Upper lobe of left lung (tissue), 6 donors: ENCODE measurements at regions not wholly inside any gene's neighbourhood (a gene's known extent, or its start where the extent isn't known, plus 50 kb on each side); places are given as distances from the start of the nearest gene placed in this dataset.

Source experiments
- ATAC-seq, 2 donors: fragments of 200-7000 bp; cut with Tn5 transposase; one replicate each; pipeline ENCODE4 v1.9.1; 2022; ENCODE audit warnings: mild to moderate bottlenecking in 2 of 2, moderate library complexity in 2 of 2; ENCODE audit not compliant: low FRiP score in 2 of 2
- DNase-seq, 2 donors: peaks; one replicate each; pipeline ENCODE4 v3.0.0-alpha.2; 2019 to 2020
- H3K27ac ChIP-seq, 4 donors: fragments of 200-600 bp; sonication (generic); one replicate each; pipeline ENCODE4 v1.5.1; 2016 to 2019
- H3K27me3 ChIP-seq, 4 donors: fragments of 200-600 bp; sonication (generic); one replicate each; pipeline ENCODE4 v1.5.1; 2017 to 2019
- H3K36me3 ChIP-seq, 4 donors: fragments of 200-600 bp; sonication (generic); one replicate each; pipeline ENCODE4 v1.5.1; 2016 to 2019
- H3K4me1 ChIP-seq, 4 donors: fragments of 200-600 bp; sonication (generic); one replicate each; pipeline ENCODE4 v1.5.1; 2018 to 2019
- H3K4me3 ChIP-seq, 4 donors: fragments of 200-600 bp; sonication (generic); one replicate each; pipeline ENCODE4 v1.5.1; 2017 to 2019; ENCODE audit warnings: mild to moderate bottlenecking in 2 of 4, moderate library complexity in 1 of 4
- H3K9me3 ChIP-seq, 4 donors: fragments of 200-600 bp; sonication (generic); one replicate each; pipeline ENCODE4 v1.5.1; 2018 to 2019
- EP300 ChIP-seq, 4 donors: sonication (generic); formaldehyde crosslinking; IDR thresholded peaks; one replicate each; pipeline ENCODE4 v1.5.1; 2017; ENCODE audit warnings: antibody characterized with exemption in 4 of 4, control low read depth in 2 of 4
- POLR2A ChIP-seq, 4 donors: fragments of 450-650 bp; IDR thresholded peaks; one replicate each; pipeline ENCODE4 v1.5.1; 2016 to 2017; ENCODE audit warnings: antibody characterized with exemption in 4 of 4, mild to moderate bottlenecking in 2 of 4
- POLR2AphosphoS5 ChIP-seq, 2 donors: sonication (generic); formaldehyde crosslinking; IDR thresholded peaks; one replicate each; pipeline ENCODE4 v1.5.1; 2017; ENCODE audit warnings: antibody characterized with exemption in 2 of 2
- WGBS, 2 donors: methylation state at CpG; one replicate each; pipeline ENCODE4 v1.1.5; 2017 to 2018; 5-methylcytosine and 5-hydroxymethylcytosine counted together
- TF ChIP-seq, protein P1 (sequence below), 6 experiments: fragments of 450-650 bp in 4 of 6; fragments of 200-600 bp in 2 of 6; sonication (generic) in 2 of 6; IDR thresholded peaks; one replicate each; pipeline ENCODE4 v1.5.1; 2016 to 2019; ENCODE audit warnings: antibody characterized with exemption in 6 of 6
- donor health status: DM: no; HTN: no; CAD: no; lungs with moderate emphysema.
- donor health status: DM: no; HTN: yes; CAD: no; lungs with severe emphysema.

DNA sequence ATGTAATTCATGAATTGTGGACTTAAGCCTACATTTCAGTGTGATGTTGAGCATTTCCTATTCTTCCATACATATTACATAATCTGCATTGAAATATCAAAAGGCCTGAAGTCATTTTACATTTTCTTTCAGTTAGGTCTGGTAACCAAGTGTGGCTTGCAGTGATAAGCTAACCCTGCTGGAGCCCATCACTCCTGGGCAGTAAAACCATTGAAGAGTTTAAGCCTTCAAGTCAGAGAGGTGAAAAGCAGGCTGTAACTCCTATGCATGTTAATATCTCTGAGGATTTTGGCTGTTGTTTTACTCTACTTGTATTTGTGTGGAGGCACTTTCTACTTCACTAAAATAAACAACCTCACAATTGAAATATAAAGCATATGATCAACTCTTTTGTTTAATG is 248.8 kb downstream of the SLITRK5 start:
- Histone ChIP-seq H3K27ac (no peak overlapping the region), H3K9me3 (no peaks in the 10 kb centered on the region), H3K4me3 (no peak overlapping the region), H3K4me1 (no peaks in the 10 kb centered on the region), H3K27me3 (no peaks in the 10 kb centered on the region), H3K36me3 (no peaks in the 10 kb centered on the region)
- DNase-seq (no peak), ATAC-seq (no peak)
- no peak for TF ChIP-seq POLR2AphosphoS5 (IDR thresholded peaks at IDR 0.05)
- no peak for TF ChIP-seq EP300 (IDR thresholded peaks at IDR 0.05)
- TF ChIP-seq, protein P1, sequence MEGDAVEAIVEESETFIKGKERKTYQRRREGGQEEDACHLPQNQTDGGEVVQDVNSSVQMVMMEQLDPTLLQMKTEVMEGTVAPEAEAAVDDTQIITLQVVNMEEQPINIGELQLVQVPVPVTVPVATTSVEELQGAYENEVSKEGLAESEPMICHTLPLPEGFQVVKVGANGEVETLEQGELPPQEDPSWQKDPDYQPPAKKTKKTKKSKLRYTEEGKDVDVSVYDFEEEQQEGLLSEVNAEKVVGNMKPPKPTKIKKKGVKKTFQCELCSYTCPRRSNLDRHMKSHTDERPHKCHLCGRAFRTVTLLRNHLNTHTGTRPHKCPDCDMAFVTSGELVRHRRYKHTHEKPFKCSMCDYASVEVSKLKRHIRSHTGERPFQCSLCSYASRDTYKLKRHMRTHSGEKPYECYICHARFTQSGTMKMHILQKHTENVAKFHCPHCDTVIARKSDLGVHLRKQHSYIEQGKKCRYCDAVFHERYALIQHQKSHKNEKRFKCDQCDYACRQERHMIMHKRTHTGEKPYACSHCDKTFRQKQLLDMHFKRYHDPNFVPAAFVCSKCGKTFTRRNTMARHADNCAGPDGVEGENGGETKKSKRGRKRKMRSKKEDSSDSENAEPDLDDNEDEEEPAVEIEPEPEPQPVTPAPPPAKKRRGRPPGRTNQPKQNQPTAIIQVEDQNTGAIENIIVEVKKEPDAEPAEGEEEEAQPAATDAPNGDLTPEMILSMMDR (IDR thresholded peaks at IDR 0.05), result no peak
- TF ChIP-seq POLR2A (IDR thresholded peaks at IDR 0.05), result no peak

DNA sequence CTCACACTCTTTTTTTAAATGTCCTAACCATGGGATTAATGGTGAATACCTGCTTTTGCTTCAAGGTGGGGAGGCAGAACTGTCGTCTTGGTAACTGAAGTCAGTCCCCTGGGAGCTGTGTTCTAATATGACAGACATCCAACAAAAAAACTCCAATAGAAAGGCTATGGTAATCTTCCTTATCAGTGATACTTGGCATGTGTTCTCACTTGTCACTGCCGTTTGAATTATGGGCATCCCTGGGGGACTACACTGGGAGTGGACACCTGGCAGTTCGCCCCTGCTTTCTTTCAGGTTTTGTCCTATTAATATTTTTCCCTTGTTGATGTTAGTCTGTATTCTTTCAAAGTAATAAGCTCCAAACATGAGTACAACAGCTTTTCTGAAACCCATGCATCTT is 252.6 kb downstream of the SLITRK5 start:
- Histone ChIP-seq H3K27me3 (no peaks in the 10 kb centered on the region), H3K27ac (no peak overlapping the region), H3K36me3 (no peaks in the 10 kb centered on the region), H3K4me3 (no peak overlapping the region), H3K9me3 (no peaks in the 10 kb centered on the region), H3K4me1 (no peaks in the 10 kb centered on the region)
- ATAC-seq (no peak), DNase-seq (no peak)
- 72 to 73% methylated on average over 3 of the region's 3 CpGs for WGBS, 2 donors
- TF ChIP-seq POLR2A (IDR thresholded peaks at IDR 0.05), result no peak
- TF ChIP-seq POLR2AphosphoS5 (IDR thresholded peaks at IDR 0.05), result no peak
- TF ChIP-seq EP300 (IDR thresholded peaks at IDR 0.05), result no peak
- TF ChIP-seq, protein P1 (IDR thresholded peaks at IDR 0.05), result no peak

DNA sequence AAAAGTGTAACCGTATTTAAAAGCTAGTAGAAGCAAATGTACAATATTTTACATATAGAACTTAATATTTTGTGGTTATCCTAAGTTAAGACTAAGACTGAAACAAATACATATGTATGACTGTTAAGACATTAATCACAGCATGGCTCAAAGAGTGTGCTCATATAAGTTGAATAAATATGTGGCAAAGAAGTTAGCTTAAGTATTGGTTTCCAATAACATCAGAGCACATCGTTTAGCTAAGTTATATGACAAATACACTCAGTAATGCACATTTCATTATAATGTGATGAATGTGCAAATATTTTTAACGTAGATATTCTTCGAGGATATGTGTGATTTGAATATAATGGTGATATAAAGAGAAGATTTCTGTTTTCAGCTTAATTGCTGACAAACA is 253.8 kb downstream of the SLITRK5 start:
- Histone ChIP-seq H3K4me3 (no peak overlapping the region), H3K4me1 (no peaks in the 10 kb centered on the region), H3K27ac (no peak overlapping the region), H3K27me3 (no peaks in the 10 kb centered on the region), H3K9me3 (no peaks in the 10 kb centered on the region), H3K36me3 (no peaks in the 10 kb centered on the region)
- no peak for ATAC-seq
- TF ChIP-seq, protein P1 (IDR thresholded peaks at IDR 0.05), result no peak
- no peak for TF ChIP-seq POLR2AphosphoS5 (IDR thresholded peaks at IDR 0.05)
- no peak for TF ChIP-seq POLR2A (IDR thresholded peaks at IDR 0.05)
- DNase-seq, result no peak
- 75 to 83% methylated on average over 4 of the region's 4 CpGs for WGBS, 2 donors

DNA sequence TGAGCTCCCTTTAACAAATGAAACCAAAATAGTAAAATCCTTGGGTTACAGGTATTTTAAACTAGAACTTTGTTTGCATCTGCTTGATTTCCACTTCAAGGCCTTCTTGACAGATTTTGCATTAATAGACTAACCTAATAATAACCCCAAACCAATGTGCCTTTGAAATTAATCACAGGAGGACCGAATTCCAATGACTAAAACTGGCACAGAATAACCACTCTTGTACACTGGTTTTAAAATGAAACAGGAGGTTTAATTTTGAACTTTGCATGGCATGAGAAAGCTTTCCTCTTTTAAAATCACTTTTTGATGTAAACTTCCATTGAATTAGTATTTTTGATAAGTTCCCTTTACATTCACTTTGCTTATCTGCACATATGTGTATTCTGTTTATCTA is 269.6 kb downstream of the SLITRK5 start:
- TF ChIP-seq EP300 (IDR thresholded peaks at IDR 0.05) (no peak), POLR2AphosphoS5 (IDR thresholded peaks at IDR 0.05) (no peak), POLR2A (IDR thresholded peaks at IDR 0.05) (no peak)
- TF ChIP-seq, protein P1 (IDR thresholded peaks at IDR 0.05), result no peak
- H3K27ac ChIP-seq, result no peak overlapping the region
- no peaks in the 10 kb centered on the region for H3K27me3 ChIP-seq
- H3K4me3 ChIP-seq, result no peak overlapping the region
- H3K36me3 ChIP-seq, result no peaks in the 10 kb centered on the region
- DNase-seq, result no peak
- 50 to 52% methylated on average over 1 of the region's 1 CpG for WGBS, 2 donors
- no peaks in the 10 kb centered on the region for H3K4me1 ChIP-seq
- ATAC-seq, result no peak
- no peaks in the 10 kb centered on the region for H3K9me3 ChIP-seq

DNA sequence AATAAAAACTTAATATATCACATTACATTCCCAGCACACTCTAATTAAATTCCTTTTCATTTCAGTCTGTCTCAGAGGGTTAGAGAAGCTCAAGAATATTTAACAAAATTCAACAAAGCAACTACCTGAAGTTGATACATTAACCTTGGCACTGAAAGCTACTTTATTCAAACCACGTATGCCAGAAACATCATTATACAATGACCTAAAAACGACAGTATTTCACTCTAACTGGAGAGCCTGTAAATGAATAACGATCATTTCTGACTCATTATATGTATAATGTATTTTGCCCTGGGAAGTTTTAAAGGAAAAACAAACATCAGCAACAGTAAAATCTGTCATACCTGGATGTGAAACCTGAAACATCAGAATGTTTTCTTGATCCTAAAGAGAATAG is 270.1 kb downstream of the SLITRK5 start:
- Histone ChIP-seq H3K4me3 (no peak overlapping the region), H3K27ac (no peak overlapping the region), H3K36me3 (no peaks in the 10 kb centered on the region), H3K9me3 (no peaks in the 10 kb centered on the region), H3K4me1 (no peaks in the 10 kb centered on the region), H3K27me3 (no peaks in the 10 kb centered on the region)
- no peak for ATAC-seq
- DNase-seq, result no peak
- TF ChIP-seq POLR2A (IDR thresholded peaks at IDR 0.05) (no peak), EP300 (IDR thresholded peaks at IDR 0.05) (no peak), POLR2AphosphoS5 (IDR thresholded peaks at IDR 0.05) (no peak)
- TF ChIP-seq, protein P1 (IDR thresholded peaks at IDR 0.05), result no peak
- WGBS, 2 donors, result 50 to 58% methylated on average over 3 of the region's 3 CpGs
